Tibial nerve (tissue), 4 donors: ENCODE measurements at regions not wholly inside any gene's neighbourhood (a gene's known extent, or its start where the extent isn't known, plus 50 kb on each side); places are given as distances from the start of the nearest gene placed in this dataset.
"Not testable (repeated sequence)": the region's sequence is repeated elsewhere in the genome, so short reads cannot be mapped to it uniquely, and the experiment has no call there.

Source experiments
- DNase-seq, 2 donors: peaks; one replicate each; pipeline ENCODE4 v3.0.0-alpha.2; 2019; ENCODE audit warnings: low spot score in 2 of 2
- H3K27ac ChIP-seq, 4 donors: fragments of 200-600 bp; sonication (generic) in 3 of 4; one replicate each; pipeline ENCODE4 v1.5.1; 2017 to 2019; ENCODE audit warnings: mild to moderate bottlenecking in 1 of 4
- H3K27me3 ChIP-seq, 2 donors: fragments of 200-600 bp; sonication (generic) in 1 of 2; one replicate each; pipeline versions ENCODE4 v1.5.1 to v1.6.0; 2017 to 2019
- H3K36me3 ChIP-seq, 3 donors: fragments of 200-600 bp; sonication (generic); one replicate each; pipeline ENCODE4 v1.5.1; 2018 to 2019
- H3K4me1 ChIP-seq, 4 donors: fragments of 200-600 bp; sonication (generic) in 3 of 4; one replicate each; pipeline ENCODE4 v1.5.1; 2017 to 2019
- H3K4me3 ChIP-seq, 4 donors: fragments of 200-600 bp; sonication (generic) in 3 of 4; one replicate each; pipeline ENCODE4 v1.5.1; 2017 to 2019; ENCODE audit warnings: mild to moderate bottlenecking in 1 of 4, moderate library complexity in 1 of 4
- H3K9me3 ChIP-seq, 4 donors: fragments of 200-600 bp; sonication (generic) in 3 of 4; one replicate each; pipeline ENCODE4 v1.5.1; 2017 to 2019
- EP300 ChIP-seq, 2 donors: sonication (generic); formaldehyde crosslinking; IDR thresholded peaks; one replicate each; pipeline ENCODE4 v1.6.1; 2017; ENCODE audit warnings: antibody characterized with exemption in 2 of 2, mild to moderate bottlenecking in 1 of 2
- POLR2A ChIP-seq, 2 donors: fragments of 450-650 bp; IDR thresholded peaks; one replicate each; pipeline ENCODE4 v1.6.1; 2017; ENCODE audit warnings: antibody characterized with exemption in 2 of 2, mild to moderate bottlenecking in 2 of 2, moderate library complexity in 2 of 2
- WGBS, 2 donors: methylation state at CpG; one replicate each; pipeline ENCODE4 v1.1.5; 2018; 5-methylcytosine and 5-hydroxymethylcytosine counted together
- TF ChIP-seq, protein P1 (sequence below), 5 experiments: fragments of 200-600 bp in 3 of 5; fragments of 450-650 bp in 2 of 5; sonication (generic) in 3 of 5; IDR thresholded peaks; one replicate each; pipeline ENCODE4 v1.5.1; 2016 to 2019; ENCODE audit warnings: antibody characterized with exemption in 5 of 5, mild to moderate bottlenecking in 3 of 5, moderate library complexity in 2 of 5

DNA sequence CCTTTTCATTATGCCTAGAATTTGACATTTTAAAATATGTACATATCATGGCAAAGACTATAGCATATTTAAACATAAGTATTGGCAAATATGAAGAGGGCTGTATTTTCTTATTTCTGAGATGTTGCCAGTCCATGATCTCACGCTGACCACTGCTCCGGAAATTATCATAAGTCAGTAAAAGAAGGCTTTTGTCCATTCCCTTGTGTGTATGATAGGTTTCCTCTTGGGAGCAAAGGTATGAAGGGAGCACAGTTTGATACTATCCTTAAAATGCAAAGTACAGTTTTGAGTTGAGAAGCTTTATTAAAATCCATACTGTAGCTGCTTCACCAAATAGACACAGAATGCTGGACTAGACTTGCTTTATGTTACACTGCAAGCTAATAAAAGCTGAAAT is 52.6 kb upstream of the AGA start:
- WGBS, 2 donors, result 50 to 51% methylated on average over 2 of the region's 2 CpGs

DNA sequence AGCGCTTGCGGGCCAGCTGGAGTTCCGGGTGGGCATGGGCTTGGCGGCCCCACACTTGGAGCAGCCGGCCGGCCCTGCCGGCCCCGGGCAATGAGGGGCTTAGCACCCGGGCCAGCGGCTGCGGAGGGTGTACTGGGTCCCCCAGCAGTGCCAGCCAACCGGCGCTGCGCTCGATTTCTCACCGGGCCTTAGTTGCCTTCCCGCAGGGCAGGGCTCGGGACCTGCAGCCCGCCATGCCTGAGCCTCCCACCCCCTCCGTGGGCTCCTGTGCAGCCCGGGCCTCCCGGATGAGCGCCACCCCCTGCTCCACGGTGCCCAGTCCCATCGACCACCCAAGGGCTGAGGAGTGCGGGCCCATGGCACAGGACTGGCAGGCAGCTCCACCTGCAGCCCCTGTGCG is 53.4 kb upstream of the AGA start:
- not testable (repeated sequence) for H3K4me3 ChIP-seq, H3K4me1 ChIP-seq, DNase-seq, H3K27ac ChIP-seq, H3K36me3 ChIP-seq, H3K27me3 ChIP-seq, H3K9me3 ChIP-seq
- WGBS, 2 donors, result 96 to 99% methylated on average over 8 of the region's 27 CpGs

More for the DNA sequence above, 52.6 kb upstream of the AGA start:
- Histone ChIP-seq H3K4me1 (no peaks in the 10 kb centered on the region), H3K36me3 (no peaks in the 10 kb centered on the region), H3K9me3 (no peaks in the 10 kb centered on the region), H3K4me3 (no peak overlapping the region), H3K27me3 (no peaks in the 10 kb centered on the region), H3K27ac (no peak overlapping the region)
- TF ChIP-seq POLR2A (IDR thresholded peaks at IDR 0.05), result no peak
- no peak for TF ChIP-seq EP300 (IDR thresholded peaks at IDR 0.05)
- TF ChIP-seq, protein P1, sequence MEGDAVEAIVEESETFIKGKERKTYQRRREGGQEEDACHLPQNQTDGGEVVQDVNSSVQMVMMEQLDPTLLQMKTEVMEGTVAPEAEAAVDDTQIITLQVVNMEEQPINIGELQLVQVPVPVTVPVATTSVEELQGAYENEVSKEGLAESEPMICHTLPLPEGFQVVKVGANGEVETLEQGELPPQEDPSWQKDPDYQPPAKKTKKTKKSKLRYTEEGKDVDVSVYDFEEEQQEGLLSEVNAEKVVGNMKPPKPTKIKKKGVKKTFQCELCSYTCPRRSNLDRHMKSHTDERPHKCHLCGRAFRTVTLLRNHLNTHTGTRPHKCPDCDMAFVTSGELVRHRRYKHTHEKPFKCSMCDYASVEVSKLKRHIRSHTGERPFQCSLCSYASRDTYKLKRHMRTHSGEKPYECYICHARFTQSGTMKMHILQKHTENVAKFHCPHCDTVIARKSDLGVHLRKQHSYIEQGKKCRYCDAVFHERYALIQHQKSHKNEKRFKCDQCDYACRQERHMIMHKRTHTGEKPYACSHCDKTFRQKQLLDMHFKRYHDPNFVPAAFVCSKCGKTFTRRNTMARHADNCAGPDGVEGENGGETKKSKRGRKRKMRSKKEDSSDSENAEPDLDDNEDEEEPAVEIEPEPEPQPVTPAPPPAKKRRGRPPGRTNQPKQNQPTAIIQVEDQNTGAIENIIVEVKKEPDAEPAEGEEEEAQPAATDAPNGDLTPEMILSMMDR (IDR thresholded peaks at IDR 0.05), result no peak
- no peak for DNase-seq

DNA sequence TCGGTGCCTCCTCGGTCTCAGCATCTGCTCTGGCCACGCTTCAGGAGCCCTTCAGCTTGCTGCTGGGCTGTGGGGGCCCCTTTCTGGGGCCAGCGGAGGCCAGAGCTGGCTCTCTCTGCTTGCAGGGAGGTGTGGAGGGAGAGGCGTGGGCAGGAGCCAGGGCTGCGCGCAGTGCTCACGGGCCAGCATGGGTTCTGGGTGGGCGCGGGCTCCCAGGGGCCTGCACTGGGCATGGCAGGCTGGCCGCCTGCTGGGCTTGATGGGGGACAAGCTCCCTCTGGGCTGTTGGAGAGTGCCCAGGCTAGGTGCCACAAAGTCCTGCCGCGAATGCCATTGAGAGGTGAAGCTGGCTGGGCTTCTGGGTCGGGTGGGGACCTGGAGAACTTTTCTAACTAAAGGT is 57.3 kb upstream of the AGA start:
- TF ChIP-seq, protein P1 (IDR thresholded peaks at IDR 0.05), result no peak
- TF ChIP-seq POLR2A (IDR thresholded peaks at IDR 0.05) (no peak), EP300 (IDR thresholded peaks at IDR 0.05) (no peak)
- Histone ChIP-seq H3K4me1 (no peaks in the 10 kb centered on the region), H3K27ac (no peak overlapping the region), H3K36me3 (no peaks in the 10 kb centered on the region), H3K4me3 (no peak overlapping the region), H3K9me3 (peaks cover 0 to 11% (median 0%) of the 10 kb centered on the region in 4 donors), H3K27me3 (no peaks in the 10 kb centered on the region)
- no peak for DNase-seq
- WGBS, 2 donors, result 85 to 88% methylated on average over 9 of the region's 14 CpGs

DNA sequence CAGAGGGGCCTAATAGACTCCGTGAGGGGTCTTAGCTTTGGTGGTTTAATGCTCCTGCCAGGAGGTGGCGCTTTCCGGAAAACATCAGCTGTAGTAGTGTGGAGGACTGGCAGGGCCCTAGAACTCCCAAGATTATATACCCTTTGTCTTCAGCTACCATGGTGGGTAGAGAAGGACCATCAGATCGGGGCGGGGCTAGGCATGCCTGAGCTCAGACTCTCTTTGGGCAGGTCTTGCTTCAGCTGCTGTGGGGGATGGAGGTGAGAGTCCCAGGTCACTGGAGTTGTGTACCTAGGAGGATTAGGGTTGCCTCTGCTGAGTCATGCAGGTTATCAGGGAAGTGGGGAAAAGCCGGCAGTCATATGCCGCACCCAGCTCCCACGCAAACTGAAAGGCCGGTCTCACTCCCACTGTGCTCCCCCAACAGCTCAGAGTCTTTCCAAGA is 63.0 kb upstream of the AGA start:
- TF ChIP-seq, protein P1 (IDR thresholded peaks at IDR 0.05), result no peak
- TF ChIP-seq POLR2A (IDR thresholded peaks at IDR 0.05) (no peak), EP300 (IDR thresholded peaks at IDR 0.05) (no peak)
- no peak for DNase-seq
- WGBS, 2 donors, result 87 to 91% methylated on average over 9 of the region's 9 CpGs

DNA sequence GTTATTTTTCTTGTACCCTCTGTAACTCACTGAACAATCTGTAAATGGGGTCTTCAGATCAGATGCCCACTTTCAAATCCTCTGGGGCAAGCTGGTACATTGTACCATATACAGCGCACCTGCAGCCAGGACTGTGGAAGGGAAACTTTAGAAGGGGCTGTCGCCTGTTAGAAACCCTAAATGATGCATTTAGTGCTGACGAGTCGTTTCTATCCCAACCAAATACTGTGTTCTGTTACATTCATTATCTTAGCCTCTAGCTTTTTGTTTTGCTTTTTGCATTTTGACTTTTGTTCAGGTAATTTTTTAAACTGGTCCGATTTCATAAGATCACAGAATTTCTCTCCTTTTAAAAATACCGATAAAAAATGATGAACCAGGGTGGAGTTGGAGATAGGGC is 66.4 kb upstream of the AGA start:
- WGBS, 2 donors, result 88 to 92% methylated on average over 6 of the region's 6 CpGs
- no peaks in the 10 kb centered on the region for H3K27me3 ChIP-seq
- no peak overlapping the region for H3K27ac ChIP-seq
- H3K4me3 ChIP-seq, result no peak overlapping the region
- no peak for DNase-seq
- H3K4me1 ChIP-seq, result no peaks in the 10 kb centered on the region
- TF ChIP-seq EP300 (IDR thresholded peaks at IDR 0.05) (no peak), POLR2A (IDR thresholded peaks at IDR 0.05) (no peak)
- TF ChIP-seq, protein P1 (IDR thresholded peaks at IDR 0.05), result no peak
- peaks cover 0 to 9% (median 0%) of the 10 kb centered on the region in 4 donors for H3K9me3 ChIP-seq
- H3K36me3 ChIP-seq, result no peaks in the 10 kb centered on the region

More for the DNA sequence above, 63.0 kb upstream of the AGA start:
- H3K9me3 ChIP-seq, result peaks cover 0 to 14% (median 0%) of the 10 kb centered on the region in 4 donors
- no peaks in the 10 kb centered on the region for H3K36me3 ChIP-seq
- no peaks in the 10 kb centered on the region for H3K4me1 ChIP-seq
- H3K27me3 ChIP-seq, result no peaks in the 10 kb centered on the region
- no peak overlapping the region for H3K27ac ChIP-seq
- H3K4me3 ChIP-seq, result no peak overlapping the region

DNA sequence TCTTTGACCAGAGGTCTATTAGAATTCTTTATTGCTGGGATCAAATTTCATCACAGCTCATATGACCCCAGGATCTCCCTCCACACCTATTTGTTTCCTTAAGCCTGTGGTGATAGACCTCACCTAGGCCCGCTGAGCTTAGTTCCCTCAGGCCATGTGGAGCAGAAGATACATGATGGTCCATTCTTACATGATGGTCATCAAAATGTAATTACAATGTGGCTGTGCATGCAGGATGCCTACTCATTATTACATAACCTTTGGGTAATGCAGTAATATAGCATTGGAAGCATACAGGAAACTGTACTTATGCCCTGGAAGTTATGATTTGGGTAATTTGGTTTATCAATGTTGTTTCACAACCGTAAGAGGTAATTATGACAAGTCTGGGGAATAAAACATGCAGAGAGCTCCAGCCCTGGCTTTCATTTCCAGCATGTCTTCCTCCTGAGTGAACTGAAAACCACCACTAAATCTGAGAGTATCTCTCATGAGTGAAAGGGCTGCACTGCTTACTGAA is 67.0 kb upstream of the AGA start:
- no peak for DNase-seq
- Histone ChIP-seq H3K36me3 (no peaks in the 10 kb centered on the region), H3K4me1 (no peaks in the 10 kb centered on the region), H3K27ac (no peak overlapping the region), H3K4me3 (no peak overlapping the region), H3K27me3 (no peaks in the 10 kb centered on the region), H3K9me3 (peaks cover 0 to 12% (median 0%) of the 10 kb centered on the region in 4 donors)
- TF ChIP-seq POLR2A (IDR thresholded peaks at IDR 0.05), result no peak
- no peak for TF ChIP-seq EP300 (IDR thresholded peaks at IDR 0.05)
- TF ChIP-seq, protein P1 (IDR thresholded peaks at IDR 0.05), result no peak
- 71 to 81% methylated on average over 2 of the region's 2 CpGs for WGBS, 2 donors
